HG02759 (cell line): ENCODE measurements at regions not wholly inside any gene's neighbourhood (a gene's known extent, or its start where the extent isn't known, plus 50 kb on each side); places are given as distances from the start of the nearest gene placed in this dataset.
"Not testable (repeated sequence)": the region's sequence is repeated elsewhere in the genome, so short reads cannot be mapped to it uniquely, and the experiment has no call there.

Experiments
- ATAC-seq: cut with Tn5 transposase; IDR thresholded peaks from one replicate; pipeline ENCODE4 v1.9.1; 2021; ENCODE audit warnings: mild to moderate bottlenecking, moderate library complexity; ENCODE audit not compliant: unreplicated experiment

GRCh38 chr5:36422952-36423351, 121.2 kb upstream of the RANBP3L start:
- no peak for ATAC-seq

GRCh38 chr5:36423578-36424307, 122.0 kb upstream of the RANBP3L start:
- no peak for ATAC-seq

GRCh38 chr5:36426070-36426469, 124.4 kb upstream of the RANBP3L start:
- ATAC-seq, result not testable (repeated sequence)

GRCh38 chr5:36435516-36435915, 133.8 kb upstream of the RANBP3L start:
- ATAC-seq, result no peak

GRCh38 chr5:36436306-36436705, 134.6 kb upstream of the RANBP3L start:
- no peak for ATAC-seq

- ATAC-seq, result no peak
Observed at GRCh38 chr5:36438765-36439561, 137.3 kb upstream of the RANBP3L start.

GRCh38 chr5:36440300-36440699, 138.6 kb upstream of the RANBP3L start:
- no peak for ATAC-seq

- ATAC-seq, result no peak
Observed at GRCh38 chr5:36441280-36441679, 139.6 kb upstream of the RANBP3L start.

- ATAC-seq, result no peak
Observed at GRCh38 chr5:36442352-36442751, 140.7 kb upstream of the RANBP3L start.

- ATAC-seq, result no peak
Observed at GRCh38 chr5:36442796-36443195, 141.1 kb upstream of the RANBP3L start.

- ATAC-seq, result no peak
Observed at GRCh38 chr5:36443941-36444340, 142.2 kb upstream of the RANBP3L start.

- ATAC-seq, result no peak
Observed at GRCh38 chr5:36444582-36445418, 143.1 kb upstream of the RANBP3L start.

GRCh38 chr5:36447776-36448175, 146.1 kb upstream of the RANBP3L start:
- ATAC-seq, result no peak

GRCh38 chr5:36450229-36451014, 148.7 kb upstream of the RANBP3L start:
- no peak for ATAC-seq

- no peak for ATAC-seq
Observed at GRCh38 chr5:36452424-36453006, 150.8 kb upstream of the RANBP3L start.

- no peak for ATAC-seq
Observed at GRCh38 chr5:36457511-36458270, 148.7 kb upstream of the SLC1A3 start.

- no peak for ATAC-seq
Observed at GRCh38 chr5:36458746-36459145, 147.7 kb upstream of the SLC1A3 start.

- no peak for ATAC-seq
Observed at GRCh38 chr5:36459176-36460135, 146.9 kb upstream of the SLC1A3 start.
